GM23248 (cell line): ENCODE measurements at regions not wholly inside any gene's neighbourhood (a gene's known extent, or its start where the extent isn't known, plus 50 kb on each side); places are given as distances from the start of the nearest gene placed in this dataset.

Experiments
- EZH2 ChIP-seq: fragments of 200-600 bp; sonication (generic); IDR thresholded peaks from 2 replicates; pipeline ENCODE4 v1.6.1; 2018; ENCODE audit warnings: antibody characterized with exemption, mild to moderate bottlenecking; ENCODE audit not compliant: insufficient read depth, poor library complexity, severe bottlenecking
- EZH2phosphoT487 ChIP-seq: fragments of 200-600 bp; sonication (generic); IDR thresholded peaks from 2 replicates; pipeline ENCODE4 v1.6.1; 2018; ENCODE audit warnings: antibody characterized with exemption, moderate library complexity, mild to moderate bottlenecking, low read depth; ENCODE audit not compliant: insufficient read depth

- TF ChIP-seq EZH2phosphoT487 (no peak), EZH2 (no peak)
These were observed 681.5 kb upstream of the FAM98A start for GRCh38 chr2:34280606-34281005.
